ENCODE measurements at regions not wholly inside any gene's neighbourhood (a gene's known extent, or its start where the extent isn't known, plus 50 kb on each side); places are given as distances from the start of the nearest gene placed in this dataset.

GRCh38 chr2:151002959-151003600 is 258.6 kb downstream of the RBM43 start:
- TF ChIP-seq, protein P1, sequence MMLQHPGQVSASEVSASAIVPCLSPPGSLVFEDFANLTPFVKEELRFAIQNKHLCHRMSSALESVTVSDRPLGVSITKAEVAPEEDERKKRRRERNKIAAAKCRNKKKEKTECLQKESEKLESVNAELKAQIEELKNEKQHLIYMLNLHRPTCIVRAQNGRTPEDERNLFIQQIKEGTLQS (IDR thresholded peaks at IDR 0.05) = no peak
- no peak for TF ChIP-seq MAX (IDR thresholded peaks at IDR 0.05)
- no peak for TF ChIP-seq CTCF (IDR thresholded peaks at IDR 0.05; ENCODE audit: low read depth, low read length, missing input control)
- no peak for TF ChIP-seq TAF1 (conservative IDR thresholded peaks at IDR 0.05)
- no peak for TF ChIP-seq REST (IDR thresholded peaks at IDR 0.05)
- no peak for TF ChIP-seq YY1 (IDR thresholded peaks at IDR 0.05)

All from liver (tissue), 3 donors.